ENCODE measurements at regions not wholly inside any gene's neighbourhood (a gene's known extent, or its start where the extent isn't known, plus 50 kb on each side); places are given as distances from the start of the nearest gene placed in this dataset.

DNA sequence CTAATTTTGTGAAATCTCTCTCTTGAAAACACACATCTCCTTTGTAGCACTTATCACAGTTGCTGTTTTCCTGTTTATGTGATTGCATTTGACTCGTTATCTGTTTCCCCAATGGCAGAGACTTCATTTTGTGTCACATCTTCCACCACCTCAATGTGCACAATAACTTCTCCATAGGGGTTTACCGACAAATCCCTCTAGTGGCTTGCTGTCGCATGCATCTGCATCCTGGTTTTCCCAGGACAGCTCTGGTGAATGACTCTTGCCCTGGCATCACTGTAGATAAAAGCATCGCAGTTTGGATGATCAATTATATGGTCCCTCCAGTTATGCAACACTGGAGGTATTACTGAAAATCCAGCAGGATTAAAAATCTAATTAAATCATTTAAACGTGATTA lies 206.5 kb upstream of the BTBD3 start:
- BruUV-seq (replicated peaks) = no TSS peak
- WGBS (ENCODE audit: low lambda C conversion rate) = 6% methylated on average over 5 of the region's 5 CpGs
- Histone ChIP-seq H3K4me2 (ENCODE audit: low read depth, low read length) (no peak overlapping the region), H3K27me3 (ENCODE audit: control insufficient read depth in 1 of 2, insufficient read depth in 2 of 2, low read length in 2 of 2) (no peaks in the 10 kb centered on the region), H3K27ac (ENCODE audit: extremely low read length, insufficient read depth, low read length) (no peak overlapping the region), H3K79me2 (ENCODE audit: insufficient read depth, low read length) (no peaks in the 10 kb centered on the region), H3K4me3 (replicated peaks in 1 of 3; ENCODE audit: insufficient read depth in 1 of 3, low read depth in 2 of 3, low read length in 3 of 3) (no peak overlapping the region), H3K36me3 (replicated peaks in 1 of 2; ENCODE audit: control insufficient read depth in 1 of 2, insufficient read depth in 2 of 2, low read length in 2 of 2) (no peaks in the 10 kb centered on the region), H4K20me1 (ENCODE audit: insufficient read depth, low read length) (no peaks in the 10 kb centered on the region), H3K9me3 (ENCODE audit: low read length) (no peaks in the 10 kb centered on the region), H3K4me1 (ENCODE audit: insufficient read depth, low read length) (no peaks in the 10 kb centered on the region), H3K9ac (ENCODE audit: insufficient read depth, low read depth, low read length) (no peak overlapping the region), H2AFZ (ENCODE audit: low read length) (no peak overlapping the region)
- TF ChIP-seq ZNF251 (CRISPR knock-in tag; IDR thresholded peaks at IDR 0.05) (no peak), TFDP2 (CRISPR knock-in tag; IDR thresholded peaks at IDR 0.05) (no peak), ZNF609 (CRISPR knock-in tag; IDR thresholded peaks at IDR 0.05; ENCODE audit: borderline replicate concordance) (no peak), TRIM24 (CRISPR knock-in tag; IDR thresholded peaks at IDR 0.05) (no peak), SOX6 (IDR thresholded peaks at IDR 0.05) (no peak), SOX6 (CRISPR knock-in tag; IDR thresholded peaks at IDR 0.05) (no peak), U2AF1 (optimal IDR thresholded peaks at IDR 0.05; ENCODE audit: low read depth, low read length) (no peak)
- TF ChIP-seq, protein P1, sequence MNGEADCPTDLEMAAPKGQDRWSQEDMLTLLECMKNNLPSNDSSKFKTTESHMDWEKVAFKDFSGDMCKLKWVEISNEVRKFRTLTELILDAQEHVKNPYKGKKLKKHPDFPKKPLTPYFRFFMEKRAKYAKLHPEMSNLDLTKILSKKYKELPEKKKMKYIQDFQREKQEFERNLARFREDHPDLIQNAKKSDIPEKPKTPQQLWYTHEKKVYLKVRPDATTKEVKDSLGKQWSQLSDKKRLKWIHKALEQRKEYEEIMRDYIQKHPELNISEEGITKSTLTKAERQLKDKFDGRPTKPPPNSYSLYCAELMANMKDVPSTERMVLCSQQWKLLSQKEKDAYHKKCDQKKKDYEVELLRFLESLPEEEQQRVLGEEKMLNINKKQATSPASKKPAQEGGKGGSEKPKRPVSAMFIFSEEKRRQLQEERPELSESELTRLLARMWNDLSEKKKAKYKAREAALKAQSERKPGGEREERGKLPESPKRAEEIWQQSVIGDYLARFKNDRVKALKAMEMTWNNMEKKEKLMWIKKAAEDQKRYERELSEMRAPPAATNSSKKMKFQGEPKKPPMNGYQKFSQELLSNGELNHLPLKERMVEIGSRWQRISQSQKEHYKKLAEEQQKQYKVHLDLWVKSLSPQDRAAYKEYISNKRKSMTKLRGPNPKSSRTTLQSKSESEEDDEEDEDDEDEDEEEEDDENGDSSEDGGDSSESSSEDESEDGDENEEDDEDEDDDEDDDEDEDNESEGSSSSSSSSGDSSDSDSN (CRISPR knock-in tag; IDR thresholded peaks at IDR 0.05) = no peak
- TF ChIP-seq, protein P2, sequence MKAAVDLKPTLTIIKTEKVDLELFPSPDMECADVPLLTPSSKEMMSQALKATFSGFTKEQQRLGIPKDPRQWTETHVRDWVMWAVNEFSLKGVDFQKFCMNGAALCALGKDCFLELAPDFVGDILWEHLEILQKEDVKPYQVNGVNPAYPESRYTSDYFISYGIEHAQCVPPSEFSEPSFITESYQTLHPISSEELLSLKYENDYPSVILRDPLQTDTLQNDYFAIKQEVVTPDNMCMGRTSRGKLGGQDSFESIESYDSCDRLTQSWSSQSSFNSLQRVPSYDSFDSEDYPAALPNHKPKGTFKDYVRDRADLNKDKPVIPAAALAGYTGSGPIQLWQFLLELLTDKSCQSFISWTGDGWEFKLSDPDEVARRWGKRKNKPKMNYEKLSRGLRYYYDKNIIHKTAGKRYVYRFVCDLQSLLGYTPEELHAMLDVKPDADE (CRISPR knock-in tag; IDR thresholded peaks at IDR 0.05) = no peak
- CTCF ChIA-PET (ENCODE audit: low intra/inter-chr PET ratio, low total read pairs) = no interaction called here
- in situ Hi-C loops (cut with HindIII; ENCODE audit: extremely low pct_ligation_motif_present, low pct_unique_long_range_greater_than_20kb) = no loop called here
- FAIRE-seq (no peak), ATAC-seq (no peak), DNase-seq (ENCODE audit: low spot score) (no peak)
- POLR2A ChIA-PET = no interaction called here
- intact Hi-C loops (cut with micrococcal nuclease; ENCODE audit: unreplicated experiment) = no loop called here
